ENCODE measurements at regions not wholly inside any gene's neighbourhood (a gene's known extent, or its start where the extent isn't known, plus 50 kb on each side); places are given as distances from the start of the nearest gene placed in this dataset.
"Not testable (repeated sequence)": the region's sequence is repeated elsewhere in the genome, so short reads cannot be mapped to it uniquely, and the experiment has no call there.

DNA sequence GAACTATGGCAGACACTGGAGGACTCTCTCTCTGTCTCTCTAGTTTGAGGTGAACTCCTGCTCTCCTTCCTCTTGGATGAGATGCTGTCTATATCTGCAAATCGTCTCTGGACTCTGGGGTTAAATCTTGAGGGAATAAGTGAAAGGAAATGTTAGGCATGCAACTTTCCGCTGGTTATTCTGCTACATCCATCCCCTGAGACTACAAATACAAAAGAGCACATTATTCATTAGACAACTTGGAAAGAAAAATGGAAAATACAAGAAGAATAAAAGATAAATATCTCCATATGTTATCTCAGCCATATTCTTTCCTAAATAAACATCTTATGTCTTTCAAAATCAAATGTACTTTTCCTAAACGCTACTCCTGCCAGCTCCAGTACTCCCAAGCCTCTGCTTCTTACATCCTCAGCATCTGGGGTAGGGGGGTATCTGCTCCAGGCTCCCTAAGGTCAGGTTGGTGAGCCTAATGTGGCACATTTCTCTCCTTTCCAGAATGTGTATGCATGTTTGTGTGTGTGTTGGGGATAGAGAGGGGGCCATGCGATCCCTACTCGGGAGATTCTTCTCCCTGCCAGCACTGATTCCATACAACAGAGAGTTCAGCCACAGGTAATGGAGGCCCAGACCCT lies 102.9 kb upstream of the FSCB start:
- ChIA-PET CTCF (no interaction called here), POLR2A (no interaction called here)
- no peak for DNase-seq (ENCODE audit: unreplicated experiment)
- H3K4me1 Mint-ChIP-seq (ENCODE audit: insufficient read depth, unreplicated experiment), result no peaks in the 10 kb centered on the region
- no peaks in the 10 kb centered on the region for H3K27me3 Mint-ChIP-seq (ENCODE audit: insufficient read depth, unreplicated experiment)
- no peak overlapping the region for H3K4me3 Mint-ChIP-seq (ENCODE audit: unreplicated experiment)
- H3K9me3 Mint-ChIP-seq (ENCODE audit: unreplicated experiment), result no peaks in the 10 kb centered on the region
- BruUV-seq (replicated peaks), result no TSS peak
- intact Hi-C loops (cut with micrococcal nuclease), result no loop called here
- H3K36me3 Mint-ChIP-seq (ENCODE audit: insufficient read depth, unreplicated experiment), result no peaks in the 10 kb centered on the region
- H3K27ac Mint-ChIP-seq (ENCODE audit: low read depth, unreplicated experiment), result no peak overlapping the region
- TF ChIP-seq, protein P1, sequence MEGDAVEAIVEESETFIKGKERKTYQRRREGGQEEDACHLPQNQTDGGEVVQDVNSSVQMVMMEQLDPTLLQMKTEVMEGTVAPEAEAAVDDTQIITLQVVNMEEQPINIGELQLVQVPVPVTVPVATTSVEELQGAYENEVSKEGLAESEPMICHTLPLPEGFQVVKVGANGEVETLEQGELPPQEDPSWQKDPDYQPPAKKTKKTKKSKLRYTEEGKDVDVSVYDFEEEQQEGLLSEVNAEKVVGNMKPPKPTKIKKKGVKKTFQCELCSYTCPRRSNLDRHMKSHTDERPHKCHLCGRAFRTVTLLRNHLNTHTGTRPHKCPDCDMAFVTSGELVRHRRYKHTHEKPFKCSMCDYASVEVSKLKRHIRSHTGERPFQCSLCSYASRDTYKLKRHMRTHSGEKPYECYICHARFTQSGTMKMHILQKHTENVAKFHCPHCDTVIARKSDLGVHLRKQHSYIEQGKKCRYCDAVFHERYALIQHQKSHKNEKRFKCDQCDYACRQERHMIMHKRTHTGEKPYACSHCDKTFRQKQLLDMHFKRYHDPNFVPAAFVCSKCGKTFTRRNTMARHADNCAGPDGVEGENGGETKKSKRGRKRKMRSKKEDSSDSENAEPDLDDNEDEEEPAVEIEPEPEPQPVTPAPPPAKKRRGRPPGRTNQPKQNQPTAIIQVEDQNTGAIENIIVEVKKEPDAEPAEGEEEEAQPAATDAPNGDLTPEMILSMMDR (IDR thresholded peaks at IDR 0.05; ENCODE audit: unreplicated experiment), result no peak

GRCh38 chr14:44609201-44609600 lies 102.1 kb upstream of the FSCB start:
- Mint-ChIP-seq H3K27ac (ENCODE audit: low read depth, unreplicated experiment) (no peak overlapping the region), H3K4me3 (ENCODE audit: unreplicated experiment) (no peak overlapping the region)

DNA sequence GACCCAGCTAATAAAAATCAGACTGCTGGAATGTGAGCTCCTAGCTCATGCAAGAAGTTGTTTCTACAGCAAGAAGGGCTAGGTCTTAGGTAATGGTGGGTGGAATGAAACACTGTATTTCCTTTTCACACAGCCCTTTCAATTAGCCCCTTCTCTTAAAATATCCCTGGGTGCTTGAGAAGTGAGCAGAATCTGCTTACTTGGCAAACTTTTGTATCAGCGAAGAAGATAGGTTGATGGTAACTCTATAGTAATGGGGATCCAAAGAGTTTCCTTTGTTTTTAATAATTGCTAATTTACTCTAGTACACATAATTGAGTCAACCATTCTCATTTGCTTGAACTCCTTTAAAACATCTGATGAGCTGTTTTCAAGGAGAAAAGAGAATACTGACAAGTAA lies 100.6 kb upstream of the FSCB start:
- no peak for DNase-seq (ENCODE audit: unreplicated experiment)
- Mint-ChIP-seq H3K27me3 (ENCODE audit: insufficient read depth, unreplicated experiment) (no peaks in the 10 kb centered on the region), H3K4me3 (ENCODE audit: unreplicated experiment) (no peak overlapping the region), H3K9me3 (ENCODE audit: unreplicated experiment) (no peaks in the 10 kb centered on the region), H3K27ac (ENCODE audit: low read depth, unreplicated experiment) (no peak overlapping the region), H3K36me3 (ENCODE audit: insufficient read depth, unreplicated experiment) (no peaks in the 10 kb centered on the region), H3K4me1 (ENCODE audit: insufficient read depth, unreplicated experiment) (peaks cover 3% of the 10 kb centered on the region)
- ChIA-PET CTCF (interaction anchor here (0.5 to 0.6 kb wide), 2 partner anchors 813 to 1089 kb away, joined by 3 read pairs; no protein-coding TSS in a partner anchor), POLR2A (no interaction called here)
- TF ChIP-seq, protein P1 (IDR thresholded peaks at IDR 0.05; ENCODE audit: unreplicated experiment), result no peak
- BruUV-seq (replicated peaks), result no TSS peak
- intact Hi-C loops (cut with micrococcal nuclease), result no loop called here

More at GRCh38 chr14:44609201-44609600, 102.1 kb upstream of the FSCB start:
- H3K36me3 Mint-ChIP-seq (ENCODE audit: insufficient read depth, unreplicated experiment), result no peaks in the 10 kb centered on the region
- no peaks in the 10 kb centered on the region for H3K4me1 Mint-ChIP-seq (ENCODE audit: insufficient read depth, unreplicated experiment)
- no peaks in the 10 kb centered on the region for H3K9me3 Mint-ChIP-seq (ENCODE audit: unreplicated experiment)
- intact Hi-C loops (cut with micrococcal nuclease), result no loop called here
- ChIA-PET POLR2A (no interaction called here), CTCF (interaction anchor here (0.7 kb wide), 1 partner anchor 128 kb away, joined by 3 read pairs; no protein-coding TSS in a partner anchor)
- no peak for DNase-seq (ENCODE audit: unreplicated experiment)
- no peaks in the 10 kb centered on the region for H3K27me3 Mint-ChIP-seq (ENCODE audit: insufficient read depth, unreplicated experiment)
- TF ChIP-seq, protein P1 (IDR thresholded peaks at IDR 0.05; ENCODE audit: unreplicated experiment), result no peak
- no TSS peak for BruUV-seq (replicated peaks)

DNA sequence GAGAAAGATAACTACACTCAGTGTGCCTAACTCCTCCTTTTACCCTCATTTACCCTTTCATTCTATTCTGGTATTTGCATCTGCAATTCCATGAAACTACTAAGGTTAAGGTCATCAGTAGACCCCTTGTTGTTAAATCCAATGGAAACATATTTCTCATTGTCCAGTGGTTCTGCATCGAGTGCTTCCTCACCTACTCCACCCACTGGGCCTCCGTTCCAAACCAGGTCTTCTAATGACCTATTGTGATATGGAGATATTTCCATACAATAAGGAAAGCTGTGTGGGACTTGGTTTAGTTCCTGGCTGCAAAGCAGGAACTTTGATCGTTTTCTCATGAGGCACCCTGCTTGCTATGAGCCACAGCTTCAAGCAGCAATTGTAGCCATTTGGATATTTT lies 99.5 kb upstream of the FSCB start:
- Mint-ChIP-seq H3K27me3 (ENCODE audit: insufficient read depth, unreplicated experiment) (no peaks in the 10 kb centered on the region), H3K4me1 (ENCODE audit: insufficient read depth, unreplicated experiment) (peaks cover 7% of the 10 kb centered on the region), H3K27ac (ENCODE audit: low read depth, unreplicated experiment) (no peak overlapping the region), H3K36me3 (ENCODE audit: insufficient read depth, unreplicated experiment) (no peaks in the 10 kb centered on the region), H3K9me3 (ENCODE audit: unreplicated experiment) (no peaks in the 10 kb centered on the region), H3K4me3 (ENCODE audit: unreplicated experiment) (no peak overlapping the region)
- TF ChIP-seq, protein P1 (IDR thresholded peaks at IDR 0.05; ENCODE audit: unreplicated experiment), result no peak
- DNase-seq (ENCODE audit: unreplicated experiment), result no peak
- intact Hi-C loops (cut with micrococcal nuclease), result no loop called here
- POLR2A ChIA-PET, result no interaction called here
- CTCF ChIA-PET, result no interaction called here
- no TSS peak for BruUV-seq (replicated peaks)

DNA sequence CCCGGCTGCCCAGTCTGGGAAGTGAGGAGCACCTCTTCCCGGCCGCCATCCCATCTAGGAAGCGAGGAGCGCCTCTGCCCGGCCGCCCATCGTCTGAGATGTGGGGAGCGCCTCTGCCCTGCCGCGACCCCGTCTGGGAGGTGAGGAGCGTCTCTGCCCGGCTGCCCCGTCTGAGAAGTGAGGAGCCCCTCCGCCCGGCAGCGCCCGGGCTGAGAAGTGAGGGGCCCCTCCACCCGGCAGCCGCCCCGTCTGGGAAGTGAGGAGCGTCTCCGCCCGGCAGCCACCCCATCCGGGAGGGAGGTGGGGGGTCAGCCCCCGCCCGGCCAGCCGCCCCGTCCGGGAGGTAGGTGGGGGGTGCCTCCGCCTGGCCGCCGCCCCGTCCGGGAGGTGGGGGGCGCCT lies 94.2 kb upstream of the FSCB start:
- H3K36me3 Mint-ChIP-seq (ENCODE audit: insufficient read depth, unreplicated experiment); H3K4me1 Mint-ChIP-seq (ENCODE audit: insufficient read depth, unreplicated experiment); CTCF ChIA-PET; intact Hi-C loops (cut with micrococcal nuclease); H3K4me3 Mint-ChIP-seq (ENCODE audit: unreplicated experiment); BruUV-seq (replicated peaks); H3K27ac Mint-ChIP-seq (ENCODE audit: low read depth, unreplicated experiment); H3K27me3 Mint-ChIP-seq (ENCODE audit: insufficient read depth, unreplicated experiment); DNase-seq (ENCODE audit: unreplicated experiment); POLR2A ChIA-PET; H3K9me3 Mint-ChIP-seq (ENCODE audit: unreplicated experiment): not testable (repeated sequence)
